Caco-2 (cell line): ENCODE measurements at regions not wholly inside any gene's neighbourhood (a gene's known extent, or its start where the extent isn't known, plus 50 kb on each side); places are given as distances from the start of the nearest gene placed in this dataset.

ENCODE experiments used
- BruUV-seq: library from RNA; stranded (reverse); fragments of 400-500 nt; replicated peaks from 2 replicates; lab custom pipeline; 2021; lab: Mats Ljungman, UMichigan
- CTCF ChIA-PET: fragments of 300-600 bp; sonication (Branson Sonifier 250); formaldehyde crosslinking; loops from one replicate; lab custom pipeline; 2022; ENCODE audit warnings: antibody characterized with exemption; lab: Charles Lee
- POLR2A ChIA-PET: fragments of 300-600 bp; sonication (Branson Sonifier 250); formaldehyde crosslinking; loops from one replicate; lab custom pipeline; 2022; ENCODE audit warnings: antibody characterized with exemption; lab: Charles Lee
- DNase-seq, 2 experiments: peaks; one replicate each; pipeline versions ENCODE4 v3.0.0 to v3.0.0-alpha.2; 2020 to 2022
- H3K27me3 ChIP-seq: replicated peaks from 2 replicates; pipeline ENCODE4 v1.6.0; 2011; ENCODE audit warnings: low read length; ENCODE audit not compliant: control insufficient read depth, insufficient read depth
- H3K36me3 ChIP-seq: 2 replicates; pipeline ENCODE4 v1.5.1; 2011; ENCODE audit warnings: low read length; ENCODE audit not compliant: control insufficient read depth, insufficient read depth
- H3K4me1 ChIP-seq: fragments of 250-450 bp; sonication (Bioruptor Pico); 2 replicates; pipeline ENCODE4 v1.5.1; 2020; ENCODE audit warnings: mild to moderate bottlenecking
- H3K4me3 ChIP-seq: 2 replicates; pipeline ENCODE4 v1.5.1; 2011; ENCODE audit warnings: low read depth, mild to moderate bottlenecking, control low read depth, low read length
- H3K9me3 ChIP-seq: fragments of 250-450 bp; sonication (Bioruptor Pico); 2 replicates; pipeline ENCODE4 v1.5.1; 2020; ENCODE audit warnings: mild to moderate bottlenecking, moderate library complexity
- H3K27ac Mint-ChIP-seq: one replicate; pipeline ENCODE4 v1.8.0; 2022; ENCODE audit warnings: mixed read lengths; ENCODE audit not compliant: unreplicated experiment
- H3K27me3 Mint-ChIP-seq: one replicate; pipeline ENCODE4 v1.8.0; 2022; ENCODE audit warnings: mixed read lengths; ENCODE audit not compliant: insufficient read depth, unreplicated experiment
- H3K36me3 Mint-ChIP-seq: one replicate; pipeline ENCODE4 v1.8.0; 2022; ENCODE audit warnings: mild to moderate bottlenecking, mixed read lengths; ENCODE audit not compliant: insufficient read depth, unreplicated experiment
- H3K4me1 Mint-ChIP-seq: one replicate; pipeline ENCODE4 v1.8.0; 2022; ENCODE audit warnings: low read depth, mixed read lengths; ENCODE audit not compliant: unreplicated experiment
- H3K4me3 Mint-ChIP-seq: one replicate; pipeline ENCODE4 v1.8.0; 2022; ENCODE audit warnings: mild to moderate bottlenecking, moderate library complexity, mixed read lengths; ENCODE audit not compliant: unreplicated experiment
- H3K9me3 Mint-ChIP-seq: one replicate; pipeline ENCODE4 v1.8.0; 2022; ENCODE audit warnings: mixed read lengths; ENCODE audit not compliant: unreplicated experiment
- intact Hi-C: fragments of 100-400 bp; cut with micrococcal nuclease; formaldehyde crosslinking; loops from one replicate; pipeline ENCODE4 v1.10.0; 2022; ENCODE audit not compliant: unreplicated experiment
- TF ChIP-seq, protein P1 (sequence below), 2 experiments: fragments of 200-600 bp in 1 of 2; IDR thresholded peaks; 1 replicate in 1 of 2; 2 replicates in 1 of 2; pipeline versions ENCODE4 v1.5.1 to v1.8.0; 2011 to 2022; ENCODE audit warnings: antibody characterized with exemption in 1 of 2, control low read depth in 1 of 2, inconsistent platforms in 1 of 2, low read depth in 1 of 2, low read length in 1 of 2, mild to moderate bottlenecking in 1 of 2, moderate library complexity in 1 of 2; ENCODE audit not compliant: insufficient read depth in 1 of 2, severe bottlenecking in 1 of 2, unreplicated experiment in 1 of 2

DNA sequence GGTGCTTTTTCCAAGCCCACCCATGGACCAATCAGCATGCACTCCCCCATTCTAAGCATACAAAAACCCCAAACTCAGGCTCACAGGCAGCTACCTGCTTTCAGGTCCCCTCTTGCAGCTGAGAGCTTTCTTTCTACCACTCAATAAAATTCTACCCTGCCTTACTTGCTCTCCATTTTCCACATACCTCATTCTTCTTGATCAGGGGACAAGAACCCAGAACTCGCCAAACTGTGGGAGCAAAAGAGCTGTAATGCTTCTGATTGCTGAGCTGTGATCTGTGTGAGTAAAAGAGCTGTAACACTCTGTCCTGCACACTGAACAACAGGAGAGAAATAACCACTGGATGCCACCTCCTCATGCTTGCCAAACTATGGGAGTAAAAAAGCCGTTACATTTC is 972.1 kb downstream of the SLITRK5 start:
- H3K4me1 ChIP-seq, result no peaks in the 10 kb centered on the region
- H3K9me3 Mint-ChIP-seq, result peaks cover 11% of the 10 kb centered on the region
- CTCF ChIA-PET, result no interaction called here
- H3K36me3 ChIP-seq, result no peaks in the 10 kb centered on the region
- intact Hi-C loops, result no loop called here
- TF ChIP-seq, protein P1, sequence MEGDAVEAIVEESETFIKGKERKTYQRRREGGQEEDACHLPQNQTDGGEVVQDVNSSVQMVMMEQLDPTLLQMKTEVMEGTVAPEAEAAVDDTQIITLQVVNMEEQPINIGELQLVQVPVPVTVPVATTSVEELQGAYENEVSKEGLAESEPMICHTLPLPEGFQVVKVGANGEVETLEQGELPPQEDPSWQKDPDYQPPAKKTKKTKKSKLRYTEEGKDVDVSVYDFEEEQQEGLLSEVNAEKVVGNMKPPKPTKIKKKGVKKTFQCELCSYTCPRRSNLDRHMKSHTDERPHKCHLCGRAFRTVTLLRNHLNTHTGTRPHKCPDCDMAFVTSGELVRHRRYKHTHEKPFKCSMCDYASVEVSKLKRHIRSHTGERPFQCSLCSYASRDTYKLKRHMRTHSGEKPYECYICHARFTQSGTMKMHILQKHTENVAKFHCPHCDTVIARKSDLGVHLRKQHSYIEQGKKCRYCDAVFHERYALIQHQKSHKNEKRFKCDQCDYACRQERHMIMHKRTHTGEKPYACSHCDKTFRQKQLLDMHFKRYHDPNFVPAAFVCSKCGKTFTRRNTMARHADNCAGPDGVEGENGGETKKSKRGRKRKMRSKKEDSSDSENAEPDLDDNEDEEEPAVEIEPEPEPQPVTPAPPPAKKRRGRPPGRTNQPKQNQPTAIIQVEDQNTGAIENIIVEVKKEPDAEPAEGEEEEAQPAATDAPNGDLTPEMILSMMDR (IDR thresholded peaks at IDR 0.05; ENCODE audit: insufficient read depth in 1 of 2, low read depth in 1 of 2, low read length in 1 of 2, severe bottlenecking in 1 of 2, unreplicated experiment in 1 of 2), result no peak
- no peaks in the 10 kb centered on the region for H3K4me1 Mint-ChIP-seq
- H3K4me3 Mint-ChIP-seq, result no peak overlapping the region
- H3K36me3 Mint-ChIP-seq, result no peaks in the 10 kb centered on the region
- H3K27ac Mint-ChIP-seq, result no peak overlapping the region
- H3K27me3 ChIP-seq, result no peaks in the 10 kb centered on the region
- no TSS peak for BruUV-seq
- POLR2A ChIA-PET, result no interaction called here
- H3K27me3 Mint-ChIP-seq, result no peaks in the 10 kb centered on the region
- H3K9me3 ChIP-seq, result peaks cover 11% of the 10 kb centered on the region; the same call in 1 of the 2 replicates
- no peak overlapping the region for H3K4me3 ChIP-seq
- no peak for DNase-seq

DNA sequence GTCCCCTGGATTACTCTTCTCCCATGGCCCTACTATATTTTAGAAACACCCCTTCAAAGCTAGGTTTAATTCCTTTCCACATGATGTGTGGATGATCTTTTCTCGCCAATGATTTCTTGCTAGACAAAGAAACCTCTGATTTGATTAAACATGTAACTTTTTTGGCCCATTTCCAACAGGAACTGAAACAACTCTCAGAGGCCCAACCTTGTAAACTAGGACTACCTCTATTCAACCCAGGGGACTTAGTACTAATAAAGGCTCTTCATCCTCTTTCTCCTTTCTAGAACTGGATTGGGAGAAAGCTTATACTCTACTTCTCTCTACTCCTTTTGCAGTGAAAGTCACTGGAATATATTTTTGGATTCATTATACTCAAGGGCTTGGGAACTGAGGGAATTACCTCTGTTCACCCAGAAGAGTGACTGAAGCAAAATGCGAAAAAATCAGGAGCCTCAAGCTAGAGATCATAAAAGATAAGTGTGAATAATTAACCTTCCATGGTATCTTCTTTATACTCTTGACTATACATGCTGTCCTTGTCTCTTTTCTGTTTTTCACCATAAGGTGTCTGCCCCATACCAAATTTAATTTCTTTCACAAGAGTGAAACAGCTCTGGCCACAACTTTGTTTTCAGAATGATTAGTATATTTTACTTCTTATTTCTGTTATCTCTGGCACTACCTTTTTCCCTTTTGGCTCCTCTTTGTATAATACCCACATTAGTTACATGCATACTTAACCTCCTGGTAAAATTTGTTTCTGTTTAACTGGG is 977.6 kb downstream of the SLITRK5 start:
- CTCF ChIA-PET, result no interaction called here
- no peaks in the 10 kb centered on the region for H3K27me3 Mint-ChIP-seq
- TF ChIP-seq, protein P1 (IDR thresholded peaks at IDR 0.05; ENCODE audit: insufficient read depth in 1 of 2, low read depth in 1 of 2, low read length in 1 of 2, severe bottlenecking in 1 of 2, unreplicated experiment in 1 of 2), result no peak

DNA sequence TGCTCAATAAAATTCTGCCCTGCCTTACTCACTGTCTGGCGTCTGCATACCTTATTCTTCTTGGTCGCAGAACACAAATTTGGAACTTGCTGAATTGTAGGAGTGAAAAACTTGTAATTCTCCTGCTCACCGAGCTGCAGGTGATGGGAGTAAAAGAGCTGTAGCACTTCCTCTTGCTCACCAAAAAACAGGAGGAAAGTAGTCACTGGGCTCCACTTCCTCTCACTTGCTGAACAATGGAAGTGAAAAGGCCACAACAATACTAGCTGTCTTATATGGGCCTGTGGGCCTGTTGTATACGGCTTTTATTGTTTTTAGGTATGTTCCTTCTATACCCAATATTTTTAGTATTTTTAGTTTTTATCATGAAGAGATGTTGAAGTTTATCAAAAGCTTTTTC is 978.7 kb downstream of the SLITRK5 start:
- no peaks in the 10 kb centered on the region for H3K36me3 ChIP-seq
- no peak overlapping the region for H3K27ac Mint-ChIP-seq
- H3K36me3 Mint-ChIP-seq, result no peaks in the 10 kb centered on the region
- no peaks in the 10 kb centered on the region for H3K4me1 Mint-ChIP-seq
- intact Hi-C loops, result no loop called here
- ChIA-PET CTCF (no interaction called here), POLR2A (no interaction called here)
- no peak overlapping the region for H3K4me3 Mint-ChIP-seq
- TF ChIP-seq, protein P1 (IDR thresholded peaks at IDR 0.05; ENCODE audit: insufficient read depth in 1 of 2, low read depth in 1 of 2, low read length in 1 of 2, severe bottlenecking in 1 of 2, unreplicated experiment in 1 of 2), result no peak
- no peaks in the 10 kb centered on the region for H3K27me3 Mint-ChIP-seq
- no peaks in the 10 kb centered on the region for H3K27me3 ChIP-seq
- no peak for DNase-seq
- BruUV-seq, result no TSS peak
- H3K4me3 ChIP-seq, result no peak overlapping the region
- no peaks in the 10 kb centered on the region for H3K4me1 ChIP-seq
- H3K9me3 Mint-ChIP-seq, result no peaks in the 10 kb centered on the region
- peaks cover 4% of the 10 kb centered on the region; the same call in 1 of the 2 replicates for H3K9me3 ChIP-seq

More for the DNA sequence above, 977.6 kb downstream of the SLITRK5 start:
- no peak overlapping the region for H3K4me3 Mint-ChIP-seq
- H3K4me1 ChIP-seq, result no peaks in the 10 kb centered on the region
- H3K4me1 Mint-ChIP-seq, result no peaks in the 10 kb centered on the region
- POLR2A ChIA-PET, result no interaction called here
- peaks cover 4% of the 10 kb centered on the region; the same call in 1 of the 2 replicates for H3K9me3 ChIP-seq
- H3K4me3 ChIP-seq, result no peak overlapping the region
- H3K36me3 Mint-ChIP-seq, result no peaks in the 10 kb centered on the region
- no peaks in the 10 kb centered on the region for H3K9me3 Mint-ChIP-seq
- DNase-seq, result no peak
- no peaks in the 10 kb centered on the region for H3K27me3 ChIP-seq
- intact Hi-C loops, result no loop called here
- no peak overlapping the region for H3K27ac Mint-ChIP-seq
- H3K36me3 ChIP-seq, result no peaks in the 10 kb centered on the region
- no TSS peak for BruUV-seq
